ENCODE measurements at regions not wholly inside any gene's neighbourhood (a gene's known extent, or its start where the extent isn't known, plus 50 kb on each side); places are given as distances from the start of the nearest gene placed in this dataset.

GRCh38 chr2:239768907-239769553 lies 256.1 kb downstream of the NDUFA10 start:
- DNase-seq (ENCODE audit: low spot score in 2 of 2) = peak; percentile 35 to 67
- H3K27ac ChIP-seq = no peak overlapping the region
- WGBS = 65% methylated on average over 10 of the region's 10 CpGs
- H3K27me3 ChIP-seq = peaks cover 5% of the 10 kb centered on the region
- H3K4me1 ChIP-seq = no peaks in the 10 kb centered on the region
- H3K36me3 ChIP-seq = no peaks in the 10 kb centered on the region
- no peak overlapping the region for H3K4me3 ChIP-seq
- TF ChIP-seq, protein P1, sequence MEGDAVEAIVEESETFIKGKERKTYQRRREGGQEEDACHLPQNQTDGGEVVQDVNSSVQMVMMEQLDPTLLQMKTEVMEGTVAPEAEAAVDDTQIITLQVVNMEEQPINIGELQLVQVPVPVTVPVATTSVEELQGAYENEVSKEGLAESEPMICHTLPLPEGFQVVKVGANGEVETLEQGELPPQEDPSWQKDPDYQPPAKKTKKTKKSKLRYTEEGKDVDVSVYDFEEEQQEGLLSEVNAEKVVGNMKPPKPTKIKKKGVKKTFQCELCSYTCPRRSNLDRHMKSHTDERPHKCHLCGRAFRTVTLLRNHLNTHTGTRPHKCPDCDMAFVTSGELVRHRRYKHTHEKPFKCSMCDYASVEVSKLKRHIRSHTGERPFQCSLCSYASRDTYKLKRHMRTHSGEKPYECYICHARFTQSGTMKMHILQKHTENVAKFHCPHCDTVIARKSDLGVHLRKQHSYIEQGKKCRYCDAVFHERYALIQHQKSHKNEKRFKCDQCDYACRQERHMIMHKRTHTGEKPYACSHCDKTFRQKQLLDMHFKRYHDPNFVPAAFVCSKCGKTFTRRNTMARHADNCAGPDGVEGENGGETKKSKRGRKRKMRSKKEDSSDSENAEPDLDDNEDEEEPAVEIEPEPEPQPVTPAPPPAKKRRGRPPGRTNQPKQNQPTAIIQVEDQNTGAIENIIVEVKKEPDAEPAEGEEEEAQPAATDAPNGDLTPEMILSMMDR (IDR thresholded peaks at IDR 0.05) = no peak
- TF ChIP-seq POLR2AphosphoS5 (IDR thresholded peaks at IDR 0.05) (no peak), POLR2A (IDR thresholded peaks at IDR 0.05) (no peak), EP300 (IDR thresholded peaks at IDR 0.05) (no peak)
- peaks cover 6% of the 10 kb centered on the region for H3K9me3 ChIP-seq

- Histone ChIP-seq H3K36me3 (no peaks in the 10 kb centered on the region), H3K4me1 (no peaks in the 10 kb centered on the region), H3K9me3 (peaks cover 6% of the 10 kb centered on the region), H3K27me3 (peaks cover 2% of the 10 kb centered on the region), H3K4me3 (no peak overlapping the region), H3K27ac (no peak overlapping the region)
- DNase-seq (ENCODE audit: low spot score in 2 of 2) = peak; percentile 48 to 50
- 92% methylated on average over 22 of the region's 23 CpGs for WGBS
- TF ChIP-seq POLR2AphosphoS5 (IDR thresholded peaks at IDR 0.05) (no peak), POLR2A (IDR thresholded peaks at IDR 0.05) (no peak), EP300 (IDR thresholded peaks at IDR 0.05) (no peak)
- TF ChIP-seq, protein P1 (IDR thresholded peaks at IDR 0.05) = no peak
Observed at GRCh38 chr2:239768031-239768790, 256.9 kb downstream of the NDUFA10 start.

GRCh38 chr2:239767021-239767905 lies 257.9 kb downstream of the NDUFA10 start:
- H3K4me3 ChIP-seq = no peak overlapping the region
- TF ChIP-seq EP300 (IDR thresholded peaks at IDR 0.05) (no peak), POLR2A (IDR thresholded peaks at IDR 0.05) (no peak), POLR2AphosphoS5 (IDR thresholded peaks at IDR 0.05) (no peak)
- TF ChIP-seq, protein P1 (IDR thresholded peaks at IDR 0.05) = no peak
- H3K4me1 ChIP-seq = no peaks in the 10 kb centered on the region
- H3K9me3 ChIP-seq = peaks cover 6% of the 10 kb centered on the region
- no peaks in the 10 kb centered on the region for H3K36me3 ChIP-seq
- H3K27me3 ChIP-seq = peaks cover 2% of the 10 kb centered on the region
- no peak overlapping the region for H3K27ac ChIP-seq
- 51% methylated on average over 8 of the region's 26 CpGs for WGBS
- peak; percentile 44 to 54 for DNase-seq (ENCODE audit: low spot score in 2 of 2)

DNA sequence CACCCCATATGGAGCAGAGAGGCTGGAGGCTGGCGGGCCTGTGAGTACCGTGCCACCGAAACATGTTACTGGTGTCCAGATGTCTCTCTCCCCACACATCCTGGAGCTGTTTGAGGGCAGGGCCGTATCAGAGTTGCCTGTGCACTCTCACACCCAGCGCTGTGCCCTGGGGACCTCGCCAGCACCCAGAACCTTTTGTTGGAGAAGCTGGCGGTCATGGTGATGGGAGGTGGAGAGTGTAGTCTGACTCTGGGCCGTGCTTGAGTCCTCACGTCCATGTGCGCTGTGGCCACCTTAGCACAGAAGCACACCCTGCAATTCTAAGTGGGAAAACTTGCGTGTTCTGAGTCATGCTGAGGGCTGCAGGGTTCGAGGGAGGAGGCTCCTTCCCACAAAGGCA lies 259.2 kb downstream of the NDUFA10 start:
- peak; percentile 32 to 72 for DNase-seq (ENCODE audit: low spot score in 2 of 2)
- no peak overlapping the region for H3K27ac ChIP-seq
- H3K27me3 ChIP-seq = peaks cover 3% of the 10 kb centered on the region
- H3K4me1 ChIP-seq = no peaks in the 10 kb centered on the region
- TF ChIP-seq, protein P1 (IDR thresholded peaks at IDR 0.05) = no peak
- no peak for TF ChIP-seq EP300 (IDR thresholded peaks at IDR 0.05)
- TF ChIP-seq POLR2A (IDR thresholded peaks at IDR 0.05) = no peak
- no peak for TF ChIP-seq POLR2AphosphoS5 (IDR thresholded peaks at IDR 0.05)
- peaks cover 3% of the 10 kb centered on the region for H3K9me3 ChIP-seq
- no peaks in the 10 kb centered on the region for H3K36me3 ChIP-seq
- no peak overlapping the region for H3K4me3 ChIP-seq
- 77% methylated on average over 3 of the region's 12 CpGs for WGBS

Data from suprapubic skin (tissue), 4 donors.